Activated CD8-positive, alpha-beta memory T cell treated with anti-CD3 and anti-CD28 coated beads for 36 hours (primary cell): ENCODE measurements at regions not wholly inside any gene's neighbourhood (a gene's known extent, or its start where the extent isn't known, plus 50 kb on each side); places are given as distances from the start of the nearest gene placed in this dataset.
"Not testable (repeated sequence)": the region's sequence is repeated elsewhere in the genome, so short reads cannot be mapped to it uniquely, and the experiment has no call there.

Source experiments
- CTCF ChIA-PET: fragments of 350-600 bp; sonication (Branson Sonifier 250); formaldehyde crosslinking; loops from one replicate; lab custom pipeline; 2021; ENCODE audit warnings: antibody characterized with exemption; lab: Charles Lee
- POLR2A ChIA-PET: fragments of 350-600 bp; sonication (Branson Sonifier 250); formaldehyde crosslinking; loops from one replicate; lab custom pipeline; 2021; ENCODE audit warnings: antibody characterized with exemption; lab: Charles Lee

GRCh38 chr10:108319434-108320222, 1155.1 kb upstream of the SORCS1 start:
- ChIA-PET POLR2A (no interaction called here), CTCF (no interaction called here)

GRCh38 chr10:108315636-108316035, 1151.1 kb upstream of the SORCS1 start:
- CTCF ChIA-PET, POLR2A ChIA-PET: not testable (repeated sequence)

GRCh38 chr10:108307925-108308312, 1143.4 kb upstream of the SORCS1 start:
- ChIA-PET CTCF (interaction anchor here (0.6 kb wide), 1 partner anchor 43 kb away, joined by 3 read pairs; no protein-coding TSS in a partner anchor), POLR2A (no interaction called here)

DNA sequence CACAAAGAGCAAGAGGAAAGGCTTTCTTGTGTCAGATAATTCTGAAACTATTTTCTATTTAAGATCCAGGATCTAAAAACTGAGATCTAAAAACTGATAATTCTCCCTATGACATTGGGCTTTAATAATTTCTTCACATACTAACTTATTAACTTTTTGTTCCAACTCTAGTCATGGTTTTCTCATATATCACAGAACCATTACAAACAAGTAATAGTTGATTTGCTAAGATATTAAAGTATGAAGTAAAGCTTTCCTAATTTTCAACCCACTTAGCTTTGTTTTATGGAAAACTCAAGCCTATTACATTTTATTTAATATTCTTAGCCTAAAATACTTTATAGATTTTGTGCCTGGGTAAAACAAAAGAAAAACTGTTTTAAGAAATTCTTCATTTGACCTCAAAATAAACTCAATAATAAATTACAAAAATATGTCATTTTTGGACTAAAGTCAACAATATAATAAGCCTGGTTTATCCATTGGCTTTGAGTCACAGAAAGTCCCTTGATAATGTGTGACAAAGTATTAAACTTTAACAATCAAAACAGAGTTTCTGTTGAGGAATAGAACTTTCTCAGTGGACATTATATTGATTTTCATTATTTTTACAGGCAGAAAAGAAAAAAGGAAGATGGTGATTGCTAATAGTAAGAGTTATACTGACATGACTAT, 1142.9 kb upstream of the SORCS1 start:
- CTCF ChIA-PET: interaction anchor here (0.6 kb wide), 1 partner anchor 42 kb away, joined by 3 read pairs; no protein-coding TSS in a partner anchor

GRCh38 chr10:108303149-108303548, 1138.6 kb upstream of the SORCS1 start:
- ChIA-PET CTCF (no interaction called here), POLR2A (no interaction called here)

More for the DNA sequence above, 1142.9 kb upstream of the SORCS1 start:
- POLR2A ChIA-PET: no interaction called here

GRCh38 chr10:108301002-108301401, 1136.5 kb upstream of the SORCS1 start:
- POLR2A ChIA-PET: no interaction called here

DNA sequence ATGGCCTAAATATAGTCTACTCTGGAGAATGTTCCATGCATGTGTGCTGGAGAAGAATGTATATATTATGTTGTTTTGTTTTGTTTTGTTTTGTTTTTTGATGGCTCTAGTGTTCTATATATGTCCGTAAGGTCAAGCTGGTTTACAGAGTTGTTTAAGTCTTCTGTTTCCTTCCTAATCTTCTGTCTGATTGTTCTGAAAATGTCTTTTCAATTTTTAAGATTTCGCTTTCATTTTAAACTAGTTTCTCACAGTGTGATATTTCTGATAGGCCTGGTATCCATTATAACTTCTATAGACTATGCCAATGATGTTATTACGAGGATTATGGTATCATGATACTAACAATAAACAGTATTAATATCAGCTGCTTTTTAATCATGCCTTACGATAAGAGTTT, 1126.3 kb upstream of the SORCS1 start:
- ChIA-PET POLR2A (no interaction called here), CTCF (no interaction called here)

More at GRCh38 chr10:108301002-108301401, 1136.5 kb upstream of the SORCS1 start:
- CTCF ChIA-PET: no interaction called here

GRCh38 chr10:108275895-108276685, 1111.6 kb upstream of the SORCS1 start:
- ChIA-PET CTCF (interaction anchor here (0.5 kb wide), 1 partner anchor 32 kb away, joined by 4 read pairs; no protein-coding TSS in a partner anchor), POLR2A (no interaction called here)

DNA sequence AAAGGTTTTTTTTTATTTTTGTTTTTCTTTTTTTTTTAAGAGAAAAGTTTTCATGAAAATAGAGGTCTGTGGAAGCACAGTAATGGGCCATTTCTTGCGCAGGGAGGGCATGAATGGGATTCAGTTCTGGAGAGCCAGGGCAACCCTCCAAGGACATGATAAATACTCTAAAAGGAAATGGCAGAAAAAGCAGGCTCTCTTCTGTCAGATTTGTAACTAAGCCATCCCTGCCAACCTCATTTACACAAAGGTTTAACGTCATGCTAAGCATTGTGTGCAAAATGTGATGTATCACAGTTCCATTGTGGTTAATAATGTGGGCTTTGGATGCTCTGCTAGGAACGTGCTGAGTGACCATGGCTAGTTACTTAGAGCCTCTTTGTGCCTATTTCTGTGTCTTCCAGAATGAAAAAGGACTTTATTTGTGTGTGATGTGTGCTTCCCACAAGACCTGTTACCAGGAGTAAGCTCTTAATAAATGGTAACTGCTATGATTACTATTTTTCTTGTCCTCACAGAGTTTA, 1095.9 kb upstream of the SORCS1 start:
- ChIA-PET CTCF (no interaction called here), POLR2A (no interaction called here)

DNA sequence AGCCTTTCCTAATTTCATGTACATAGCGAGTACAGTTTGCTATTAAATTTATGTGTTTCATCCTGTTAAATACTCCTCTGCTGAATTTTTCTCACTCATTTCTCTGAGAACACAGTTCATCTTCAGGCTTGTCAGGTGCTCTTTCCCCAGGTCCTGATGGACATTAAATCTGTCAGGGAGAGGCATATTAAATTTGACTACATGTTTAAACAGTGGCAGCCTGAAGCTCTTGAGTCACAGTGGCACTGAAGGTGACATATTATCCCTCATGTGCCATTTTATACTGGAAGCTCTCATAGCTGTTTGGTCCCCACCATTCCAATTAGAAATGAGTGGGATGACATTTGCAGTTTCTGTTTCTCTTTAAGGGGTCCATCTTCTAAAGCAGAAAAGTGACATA, 1089.6 kb upstream of the SORCS1 start:
- CTCF ChIA-PET: no interaction called here
- POLR2A ChIA-PET: no interaction called here

GRCh38 chr10:108252771-108253170, 1088.3 kb upstream of the SORCS1 start:
- ChIA-PET CTCF (no interaction called here), POLR2A (no interaction called here)

DNA sequence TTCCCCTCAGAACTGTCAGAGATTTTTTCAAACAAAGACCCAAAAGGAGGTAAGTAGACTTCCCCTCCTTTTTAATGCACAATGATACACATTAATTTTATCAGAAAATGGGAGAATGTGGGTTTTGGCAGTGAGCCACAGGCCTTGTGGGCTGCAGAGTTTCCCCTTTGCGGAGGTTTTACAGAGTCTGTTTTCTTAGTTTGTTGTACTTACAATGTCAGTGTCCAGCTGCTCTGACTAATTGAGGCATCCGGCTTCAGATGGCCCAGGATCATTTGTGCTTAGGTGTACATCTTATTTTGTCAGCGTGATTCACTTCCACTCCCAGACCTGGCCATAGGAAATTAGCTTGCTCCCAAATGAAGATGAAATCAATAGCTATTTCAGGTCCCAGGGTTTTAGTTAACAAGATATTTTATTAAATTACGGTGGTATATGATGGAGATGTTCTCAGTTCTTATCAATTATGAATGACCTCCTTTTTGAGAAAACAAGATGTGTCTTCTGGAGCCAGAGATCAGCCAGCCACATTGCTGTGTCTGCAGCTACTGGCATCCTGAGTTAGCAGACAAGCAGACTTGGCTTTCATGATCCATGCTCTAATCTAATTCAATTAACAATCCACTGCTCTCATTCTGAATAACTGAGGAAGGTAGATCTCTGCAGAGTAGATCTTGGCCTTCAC, 1086.6 kb upstream of the SORCS1 start:
- CTCF ChIA-PET: interaction anchor here (0.6 kb wide), 1 partner anchor 219 kb away, joined by 4 read pairs; no protein-coding TSS in a partner anchor
- POLR2A ChIA-PET: no interaction called here

DNA sequence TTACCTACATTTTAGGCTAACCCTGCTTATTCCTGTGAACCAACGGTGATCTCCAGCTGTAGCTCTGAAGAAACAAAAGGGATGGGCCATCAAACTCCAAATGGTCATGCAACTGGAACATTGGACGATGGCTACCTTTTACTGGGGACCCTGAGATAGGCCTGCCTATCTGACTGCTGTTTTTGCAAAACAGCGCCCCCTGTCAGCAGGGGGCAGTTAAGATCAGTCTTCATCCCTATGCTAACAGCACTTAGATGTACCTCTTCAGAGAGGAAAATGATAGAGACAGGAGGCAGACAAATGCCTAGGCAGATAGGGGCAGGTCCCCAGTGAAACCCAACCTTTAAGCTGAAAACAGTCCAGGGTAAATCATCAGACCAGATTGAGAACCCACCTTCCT, 1085.4 kb upstream of the SORCS1 start:
- POLR2A ChIA-PET: no interaction called here
- CTCF ChIA-PET: no interaction called here

DNA sequence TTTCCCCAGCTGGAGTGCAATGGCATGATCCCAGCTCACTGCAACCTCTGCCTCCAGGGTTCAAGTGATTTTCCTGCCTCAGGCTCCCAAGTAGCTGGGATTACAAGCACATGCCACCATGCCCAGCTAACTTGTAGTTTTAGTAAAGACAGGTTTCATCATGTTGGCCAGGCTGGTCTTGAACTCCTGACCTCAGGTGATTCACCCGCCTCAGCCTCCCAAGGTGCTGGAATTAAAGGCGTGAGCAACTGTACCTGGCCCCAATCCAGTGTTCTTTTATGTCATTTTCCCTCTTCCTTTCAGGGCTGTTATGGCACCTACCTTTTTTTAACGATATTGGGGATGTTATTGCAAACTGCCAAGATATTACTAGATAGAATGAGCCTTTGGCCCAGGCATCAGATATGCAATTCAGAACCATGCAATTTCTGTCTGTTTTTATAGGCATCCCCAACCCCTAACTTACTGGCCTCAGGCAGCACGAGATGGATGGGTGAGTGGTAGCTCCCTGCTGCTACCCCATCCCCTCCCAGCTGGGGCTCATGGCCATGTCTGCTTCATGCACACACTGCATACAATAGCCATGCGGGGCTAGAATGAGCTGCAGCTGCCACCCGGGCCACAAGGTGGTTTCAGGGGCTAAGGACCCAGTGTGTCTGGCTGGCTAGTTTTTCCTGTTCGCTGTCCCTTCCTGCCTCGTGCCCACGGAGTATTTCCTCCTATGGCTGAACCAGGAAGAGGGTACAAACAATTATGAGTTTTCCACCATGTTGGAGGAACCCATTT, 1080.1 kb upstream of the SORCS1 start:
- ChIA-PET CTCF (interaction anchor here (0.8 kb wide), 1 partner anchor 32 kb away, joined by 4 read pairs; no protein-coding TSS in a partner anchor), POLR2A (no interaction called here)

DNA sequence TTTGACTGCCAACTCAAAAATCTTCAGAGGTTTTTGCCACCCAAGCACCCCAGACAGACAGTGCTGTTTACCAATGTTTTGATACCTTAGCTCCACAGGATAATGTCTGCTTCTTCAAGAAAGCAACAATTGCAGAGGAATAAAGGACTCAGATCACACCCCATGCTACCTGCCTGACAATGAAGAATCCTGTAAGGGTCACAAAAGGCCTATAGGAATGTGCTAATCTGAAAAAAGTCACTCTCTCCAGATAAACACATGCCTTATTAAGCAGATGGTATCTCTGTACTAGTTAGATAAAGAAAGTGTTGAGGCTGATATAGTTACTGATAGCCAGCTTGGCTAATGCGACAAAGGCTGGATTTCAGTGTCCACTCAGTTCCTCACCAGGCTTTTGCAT, 1076.7 kb upstream of the SORCS1 start:
- ChIA-PET POLR2A (no interaction called here), CTCF (no interaction called here)

DNA sequence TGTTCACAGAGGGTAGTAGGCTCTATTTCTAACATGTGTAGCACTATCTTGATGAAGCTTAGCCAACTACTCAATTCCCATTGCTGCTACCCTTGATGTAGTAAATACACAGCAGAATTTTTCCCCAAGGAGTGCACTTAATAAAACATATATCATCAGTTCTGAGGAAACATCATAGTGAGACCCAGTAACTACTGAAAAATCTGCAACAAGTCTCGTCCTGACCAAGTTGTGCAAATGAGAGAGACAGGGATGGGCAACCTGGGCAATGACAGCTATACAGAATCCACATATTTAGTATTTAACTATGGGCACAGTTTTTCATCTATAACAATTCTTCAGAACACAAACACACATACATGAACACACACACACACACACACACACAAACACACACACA, 1073.8 kb upstream of the SORCS1 start:
- ChIA-PET POLR2A (no interaction called here), CTCF (no interaction called here)

DNA sequence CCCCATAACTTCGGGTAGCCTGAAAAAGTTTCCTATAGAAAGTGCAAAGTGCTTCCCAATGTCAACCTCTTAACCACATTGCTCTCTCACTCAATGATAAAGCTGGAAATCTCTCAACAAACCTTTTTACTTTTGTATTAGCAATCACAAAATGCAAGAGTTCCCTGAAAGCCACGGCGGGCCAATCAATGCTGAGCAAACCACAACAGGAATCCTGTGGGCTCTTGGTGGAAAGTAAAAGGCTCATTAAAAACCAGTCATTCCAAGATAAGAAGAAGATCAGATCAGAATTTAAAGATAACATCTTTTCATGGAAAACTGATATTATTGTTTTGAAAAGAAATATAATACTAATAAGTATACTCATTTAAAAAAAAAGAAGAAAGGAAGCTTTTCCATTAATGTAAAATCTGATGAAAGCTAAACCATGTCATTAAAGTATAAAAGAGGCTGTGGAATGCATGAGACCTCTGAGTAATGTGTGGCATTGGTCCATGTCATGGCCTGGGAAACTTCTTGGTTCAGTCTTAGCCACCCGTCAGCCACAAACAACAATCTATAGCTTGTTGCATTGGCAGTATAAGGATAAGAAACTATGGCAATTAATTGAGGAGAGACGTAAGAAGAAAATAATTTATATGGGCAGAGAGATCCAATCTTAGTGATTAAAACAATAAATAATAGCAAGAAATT, 1066.1 kb upstream of the SORCS1 start:
- POLR2A ChIA-PET: no interaction called here
- CTCF ChIA-PET: no interaction called here

- ChIA-PET POLR2A (no interaction called here), CTCF (no interaction called here)
Measured at GRCh38 chr10:108208732-108209131, 1044.2 kb upstream of the SORCS1 start.
